Suprapubic skin (tissue), 3 donors: ENCODE measurements at regions not wholly inside any gene's neighbourhood (a gene's known extent, or its start where the extent isn't known, plus 50 kb on each side); places are given as distances from the start of the nearest gene placed in this dataset.

Experiments
- CTCF ChIP-seq, 2 donors: fragments of 200-600 bp in 1 of 2; fragments of 450-650 bp in 1 of 2; sonication (generic) in 1 of 2; IDR thresholded peaks; one replicate each; pipeline ENCODE4 v1.5.1; 2016 to 2019; ENCODE audit warnings: antibody characterized with exemption in 2 of 2, mild to moderate bottlenecking in 1 of 2, moderate library complexity in 1 of 2
- EP300 ChIP-seq: sonication (generic); formaldehyde crosslinking; IDR thresholded peaks from one replicate; pipeline ENCODE4 v1.6.1; 2017; ENCODE audit warnings: antibody characterized with exemption
- POLR2A ChIP-seq, 2 donors: fragments of 450-650 bp; IDR thresholded peaks; one replicate each; pipeline ENCODE4 v1.6.1; 2017; ENCODE audit warnings: antibody characterized with exemption in 2 of 2, mild to moderate bottlenecking in 2 of 2, moderate library complexity in 2 of 2

GRCh38 chr7:118075936-118076335, 108.0 kb upstream of the LSM8 start:
- no peak for TF ChIP-seq POLR2A (IDR thresholded peaks at IDR 0.05)
- TF ChIP-seq CTCF (IDR thresholded peaks at IDR 0.05) = no peak
- no peak for TF ChIP-seq EP300
